AG09319 (cell line): ENCODE measurements at regions not wholly inside any gene's neighbourhood (a gene's known extent, or its start where the extent isn't known, plus 50 kb on each side); places are given as distances from the start of the nearest gene placed in this dataset.
"Not testable (repeated sequence)": the region's sequence is repeated elsewhere in the genome, so short reads cannot be mapped to it uniquely, and the experiment has no call there.

ENCODE experiments used
- DNase-seq: peaks from one replicate; pipeline ENCODE4 v3.0.0-alpha.2; 2010; ENCODE audit warnings: low read depth; ENCODE audit errors: extremely low read depth
- CTCF ChIP-seq: IDR thresholded peaks from 2 replicates; pipeline ENCODE4 v1.5.1; 2011; ENCODE audit warnings: low read depth, mild to moderate bottlenecking, inconsistent platforms, low read length, moderate library complexity

- no peak for TF ChIP-seq CTCF
- DNase-seq: no peak
Measured at GRCh38 chr3:11913316-11913715, 66.6 kb upstream of the TAMM41 start.

- no peak for DNase-seq
- no peak for TF ChIP-seq CTCF
Measured at GRCh38 chr3:11914041-11914440, 67.4 kb upstream of the TAMM41 start.

- TF ChIP-seq CTCF: no peak
- no peak for DNase-seq
Measured at GRCh38 chr3:11914651-11915050, 68.0 kb upstream of the TAMM41 start.

GRCh38 chr3:11915621-11916424 is 69.1 kb upstream of the TAMM41 start:
- no peak for DNase-seq
- no peak for TF ChIP-seq CTCF

GRCh38 chr3:11916425-11916762 is 69.7 kb upstream of the TAMM41 start:
- not testable (repeated sequence) for DNase-seq

GRCh38 chr3:11917051-11917450 is 70.4 kb upstream of the TAMM41 start:
- TF ChIP-seq CTCF: no peak
- DNase-seq: no peak

- no peak for TF ChIP-seq CTCF
- DNase-seq: no peak
Measured at GRCh38 chr3:11919390-11919789, 72.7 kb upstream of the TAMM41 start.

- DNase-seq: no peak
- no peak for TF ChIP-seq CTCF
Measured at GRCh38 chr3:11924518-11924917, 77.8 kb upstream of the TAMM41 start.
